IMR-90 (cell line): ENCODE measurements at regions not wholly inside any gene's neighbourhood (a gene's known extent, or its start where the extent isn't known, plus 50 kb on each side); places are given as distances from the start of the nearest gene placed in this dataset.

Experiments used
- ATAC-seq: fragments of 200-7000 bp; cut with Tn5 transposase; 2 replicates; pipeline ENCODE4 v1.9.1; 2020; ENCODE audit warnings: low read depth, mild to moderate bottlenecking, moderate library complexity
- BruUV-seq: library from RNA; stranded (reverse); fragments of 400-500 nt; replicated peaks from 2 replicates; lab custom pipeline; 2021; lab: Mats Ljungman, UMichigan
- CTCF ChIA-PET: fragments of 300-600 bp; formaldehyde crosslinking; extraction: SDS; loops from one replicate; lab custom pipeline; 2021; ENCODE audit warnings: antibody characterized with exemption; lab: Yijun Ruan, JAX
- POLR2A ChIA-PET: fragments of 300-600 bp; sonication (Branson Sonifier 250); formaldehyde crosslinking; loops from one replicate; lab custom pipeline; 2022; ENCODE audit warnings: antibody characterized with exemption; ENCODE audit not compliant: unreplicated experiment; lab: Charles Lee
- DNase-seq: peaks from one replicate; pipeline ENCODE4 v3.0.0; 2013
- H2AFZ ChIP-seq: replicated peaks from 2 replicates; pipeline ENCODE3; 2013; ENCODE audit warnings: low read length, mild to moderate bottlenecking; ENCODE audit not compliant: poor library complexity
- H2AK5ac ChIP-seq: 2 replicates; pipeline ENCODE4 v1.6.1; 2013; ENCODE audit warnings: low read depth, low read length, inconsistent platforms
- H2AK9ac ChIP-seq: replicated peaks from 2 replicates; pipeline ENCODE3; 2013; ENCODE audit warnings: mild to moderate bottlenecking, low read depth, low read length, moderate library complexity; ENCODE audit not compliant: poor library complexity
- H2BK120ac ChIP-seq: 2 replicates; pipeline ENCODE4 v1.6.1; 2013; ENCODE audit warnings: low read depth, low read length, inconsistent platforms
- H2BK15ac ChIP-seq: 3 replicates; pipeline ENCODE4 v1.6.1; 2013; ENCODE audit warnings: low read depth, low read length, inconsistent platforms
- H2BK20ac ChIP-seq: 2 replicates; pipeline ENCODE4 v1.6.1; 2013; ENCODE audit warnings: low read depth, mild to moderate bottlenecking, inconsistent platforms, low read length, moderate library complexity
- H2BK5ac ChIP-seq: 2 replicates; pipeline ENCODE4 v1.6.1; 2013; ENCODE audit warnings: mild to moderate bottlenecking, low read depth, low read length, inconsistent platforms; ENCODE audit not compliant: poor library complexity, severe bottlenecking
- H3K14ac ChIP-seq: replicated peaks from 2 replicates; pipeline ENCODE4 v1.6.1; 2013; ENCODE audit warnings: low read depth, low read length, inconsistent platforms
- H3K18ac ChIP-seq: 2 replicates; pipeline ENCODE4 v1.6.1; 2013; ENCODE audit warnings: low read depth, low read length, control low read depth
- H3K23ac ChIP-seq: 2 replicates; pipeline ENCODE4 v1.6.1; 2013; ENCODE audit warnings: low read depth, low read length, inconsistent platforms
- H3K27ac ChIP-seq: 2 replicates; pipeline ENCODE4 v1.5.1; 2013; ENCODE audit warnings: mild to moderate bottlenecking, control low read depth, low read length; ENCODE audit not compliant: insufficient read depth
- H3K27me3 ChIP-seq: 2 replicates; pipeline ENCODE4 v1.6.1; 2013; ENCODE audit warnings: low read length; ENCODE audit not compliant: control insufficient read depth, insufficient read depth
- H3K36me3 ChIP-seq: 2 replicates; pipeline ENCODE4 v1.6.1; 2013; ENCODE audit warnings: low read length, mixed read lengths; ENCODE audit not compliant: control insufficient read depth, insufficient read depth
- H3K4ac ChIP-seq: 2 replicates; pipeline ENCODE4 v1.6.1; 2013; ENCODE audit warnings: low read depth, low read length, inconsistent platforms
- H3K4me1 ChIP-seq: 2 replicates; pipeline ENCODE4 v1.6.1; 2013; ENCODE audit warnings: low read length, mixed read lengths; ENCODE audit not compliant: control insufficient read depth, insufficient read depth
- H3K4me2 ChIP-seq: 2 replicates; pipeline ENCODE4 v1.6.1; 2013; ENCODE audit warnings: low read depth, mild to moderate bottlenecking, control low read depth, low read length, moderate library complexity
- H3K4me3 ChIP-seq: 2 replicates; pipeline ENCODE4 v1.5.1; 2013; ENCODE audit warnings: low read depth, mild to moderate bottlenecking, control low read depth, low read length, moderate library complexity; ENCODE audit not compliant: insufficient read depth
- H3K56ac ChIP-seq: 2 replicates; pipeline ENCODE4 v1.6.1; 2013; ENCODE audit warnings: low read length, inconsistent platforms; ENCODE audit not compliant: insufficient read depth; ENCODE audit errors: extremely low read depth
- H3K79me1 ChIP-seq, 2 experiments: 2 replicates each; pipeline ENCODE4 v1.6.1; 2013; ENCODE audit warnings: low read length in 2 of 2, inconsistent platforms in 1 of 2, low read depth in 1 of 2
- H3K9ac ChIP-seq: 2 replicates; pipeline ENCODE4 v1.6.1; 2013; ENCODE audit warnings: low read depth, low read length, control low read depth
- H3K9me1 ChIP-seq: 2 replicates; pipeline ENCODE4 v1.6.1; 2013; ENCODE audit warnings: low read length, inconsistent platforms; ENCODE audit not compliant: insufficient read depth
- H3K9me3 ChIP-seq: 2 replicates; pipeline ENCODE4 v1.6.1; 2013; ENCODE audit warnings: low read length; ENCODE audit not compliant: control insufficient read depth, insufficient read depth
- H4K20me1 ChIP-seq: 2 replicates; pipeline ENCODE4 v1.6.1; 2013; ENCODE audit warnings: low read length, inconsistent platforms; ENCODE audit not compliant: insufficient read depth
- H4K5ac ChIP-seq: 2 replicates; pipeline ENCODE4 v1.6.1; 2013; ENCODE audit warnings: mild to moderate bottlenecking, low read depth, low read length, control low read depth
- H4K8ac ChIP-seq, 2 experiments: 2 replicates each; pipeline ENCODE4 v1.6.1; 2013; ENCODE audit warnings: low read depth in 2 of 2, low read length in 2 of 2, control low read depth in 1 of 2, inconsistent platforms in 1 of 2
- H4K91ac ChIP-seq: 2 replicates; pipeline ENCODE4 v1.6.1; 2013; ENCODE audit warnings: low read depth, low read length, inconsistent platforms; ENCODE audit not compliant: insufficient read depth
- BHLHE40 ChIP-seq: fragments of 150-350 bp; IDR thresholded peaks from 2 replicates; pipeline ENCODE4 v1.6.1; 2016; ENCODE audit warnings: mild to moderate bottlenecking, low read depth, low read length
- CEBPB ChIP-seq: IDR thresholded peaks from 2 replicates; pipeline ENCODE4 v1.6.1; 2012; ENCODE audit warnings: low read depth, low read length, improper control_type of control experiment
- CHD1 ChIP-seq: IDR thresholded peaks from 2 replicates; pipeline ENCODE4 v1.6.1; 2012; ENCODE audit warnings: low read depth, low read length, improper control_type of control experiment
- FOS ChIP-seq: fragments of 150-350 bp; IDR thresholded peaks from 2 replicates; pipeline ENCODE4 v1.6.1; 2016; ENCODE audit warnings: low read depth, low read length
- MAFK ChIP-seq: IDR thresholded peaks from 2 replicates; pipeline ENCODE4 v1.6.1; 2012; ENCODE audit warnings: low read depth, low read length, improper control_type of control experiment
- MAZ ChIP-seq: IDR thresholded peaks from 2 replicates; pipeline ENCODE4 v1.6.1; 2012; ENCODE audit warnings: low read depth, mild to moderate bottlenecking, low read length, improper control_type of control experiment, moderate library complexity, borderline replicate concordance
- MXI1 ChIP-seq: IDR thresholded peaks from 2 replicates; pipeline ENCODE4 v1.6.1; 2012; ENCODE audit warnings: low read depth, mild to moderate bottlenecking, low read length, moderate library complexity, borderline replicate concordance
- NFE2L2 ChIP-seq: fragments of 150-350 bp; IDR thresholded peaks from 2 replicates; pipeline ENCODE4 v1.6.1; 2016; ENCODE audit warnings: low read depth, mild to moderate bottlenecking, low read length
- POLR2A ChIP-seq: IDR thresholded peaks from 2 replicates; pipeline ENCODE4 v1.6.1; 2012; ENCODE audit warnings: mild to moderate bottlenecking, low read depth, low read length
- RAD21 ChIP-seq: IDR thresholded peaks from 2 replicates; pipeline ENCODE4 v1.6.1; 2012; ENCODE audit warnings: low read length, improper control_type of control experiment
- RCOR1 ChIP-seq: IDR thresholded peaks from 2 replicates; pipeline ENCODE4 v1.6.1; 2012; ENCODE audit warnings: mild to moderate bottlenecking, low read length, improper control_type of control experiment; ENCODE audit not compliant: insufficient replicate concordance
- RFX5 ChIP-seq: IDR thresholded peaks from 2 replicates; pipeline ENCODE4 v1.8.0; 2012; ENCODE audit warnings: low read depth, mild to moderate bottlenecking, low read length, moderate library complexity
- SMC3 ChIP-seq: fragments of 150-350 bp; IDR thresholded peaks from 2 replicates; pipeline ENCODE4 v1.6.1; 2016; ENCODE audit warnings: low read depth, mild to moderate bottlenecking, antibody characterized with exemption, low read length, moderate library complexity
- WGBS, 2 experiments: methylation state at CpG; one replicate each; pipeline versions ENCODE4 v1.1.5 to v1.1.7; 2013; ENCODE audit warnings: missing lambda C conversion rate in 2 of 2; ENCODE audit not compliant: insufficient read length in 1 of 2; ENCODE audit errors: extremely low coverage in 2 of 2; 5-methylcytosine and 5-hydroxymethylcytosine counted together
- dilution Hi-C: fragments of 300-500 bp; cut with HindIII; formaldehyde crosslinking; loops from one replicate; pipeline ENCODE4 v1.14.3; 2018; ENCODE audit warnings: low sequenced_read_pairs; ENCODE audit not compliant: unreplicated experiment
- in situ Hi-C: fragments of 300-500 bp; cut with MboI; formaldehyde crosslinking; loops from 3 replicates; pipeline ENCODE4 v1.14.3; 2019; ENCODE audit warnings: low sequenced_read_pairs, inconsistent platforms, mixed read lengths
- intact Hi-C: fragments of 100-400 bp; cut with micrococcal nuclease; formaldehyde crosslinking; loops from 2 replicates; pipeline ENCODE4 v1.10.0; 2022
- TF ChIP-seq, protein P1 (sequence below): fragments of 150-350 bp; IDR thresholded peaks from 2 replicates; pipeline ENCODE4 v1.6.1; 2016; ENCODE audit warnings: low read depth, mild to moderate bottlenecking, low read length, moderate library complexity, borderline replicate concordance
- TF ChIP-seq, protein P2 (sequence below): conservative IDR thresholded peaks from 2 replicates; pipeline ENCODE4 v1.5.1; 2012; ENCODE audit warnings: mild to moderate bottlenecking, low read depth, low read length, improper control_type of control experiment
- TF ChIP-seq, protein P3 (sequence below): fragments of 150-350 bp; IDR thresholded peaks from 2 replicates; pipeline ENCODE4 v1.6.1; 2017; ENCODE audit warnings: mild to moderate bottlenecking, antibody characterized with exemption, low read length, low read depth

DNA sequence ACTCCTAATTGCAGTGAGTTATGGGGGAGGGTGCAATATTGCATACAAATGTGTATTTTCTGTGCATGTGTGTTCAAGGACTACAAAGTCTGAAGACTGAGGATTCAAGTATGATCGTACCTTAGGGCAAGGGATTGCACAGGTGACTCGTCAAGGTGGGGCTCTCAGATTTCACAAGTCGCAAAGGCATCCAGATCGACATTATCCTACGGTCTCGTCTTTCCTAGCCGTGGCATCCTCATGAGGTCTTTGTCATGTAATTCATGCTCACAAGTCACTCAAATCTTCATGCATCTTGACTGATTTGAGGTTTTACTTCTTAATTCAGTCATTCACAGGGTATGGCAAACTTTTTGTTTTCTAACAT lies 191.4 kb upstream of the HES1 start:
- in situ Hi-C loops: no loop called here
- no peak overlapping the region for H3K4me2 ChIP-seq

More for the DNA sequence above, 191.4 kb upstream of the HES1 start:
- H4K8ac ChIP-seq: no peak overlapping the region
- H3K79me1 ChIP-seq: no peaks in the 10 kb centered on the region
- no peak overlapping the region for H2AK9ac ChIP-seq
- H3K27me3 ChIP-seq: peaks cover 22% of the 10 kb centered on the region
- no TSS peak for BruUV-seq
- H3K9ac ChIP-seq: no peak overlapping the region
- no peak for ATAC-seq
- no peak overlapping the region for H3K14ac ChIP-seq
- dilution Hi-C loops (no loop called here), intact Hi-C loops (no loop called here)
- H3K4me3 ChIP-seq: no peak overlapping the region
- no peak overlapping the region for H2BK120ac ChIP-seq
- 0 out of 2 replicates have a peak, but pooled peaks cover 2% of the 10 kb centered on the region for H3K9me3 ChIP-seq
- no peak overlapping the region for H4K91ac ChIP-seq
- H3K27ac ChIP-seq: no peak overlapping the region
- ChIA-PET CTCF (no interaction called here), POLR2A (no interaction called here)
- no peaks in the 10 kb centered on the region for H3K4me1 ChIP-seq
- no peak overlapping the region for H2AFZ ChIP-seq
- H3K36me3 ChIP-seq: no peaks in the 10 kb centered on the region
- no peaks in the 10 kb centered on the region for H4K20me1 ChIP-seq
- H3K56ac ChIP-seq: no peak overlapping the region
- TF ChIP-seq RCOR1: no peak
- TF ChIP-seq BHLHE40: no peak
- no peak for TF ChIP-seq CEBPB
- no peak for TF ChIP-seq POLR2A
- TF ChIP-seq NFE2L2: no peak
- TF ChIP-seq MAZ: no peak
- no peak for TF ChIP-seq SMC3
- TF ChIP-seq RFX5: no peak
- no peak for TF ChIP-seq RAD21
- TF ChIP-seq, protein P1, sequence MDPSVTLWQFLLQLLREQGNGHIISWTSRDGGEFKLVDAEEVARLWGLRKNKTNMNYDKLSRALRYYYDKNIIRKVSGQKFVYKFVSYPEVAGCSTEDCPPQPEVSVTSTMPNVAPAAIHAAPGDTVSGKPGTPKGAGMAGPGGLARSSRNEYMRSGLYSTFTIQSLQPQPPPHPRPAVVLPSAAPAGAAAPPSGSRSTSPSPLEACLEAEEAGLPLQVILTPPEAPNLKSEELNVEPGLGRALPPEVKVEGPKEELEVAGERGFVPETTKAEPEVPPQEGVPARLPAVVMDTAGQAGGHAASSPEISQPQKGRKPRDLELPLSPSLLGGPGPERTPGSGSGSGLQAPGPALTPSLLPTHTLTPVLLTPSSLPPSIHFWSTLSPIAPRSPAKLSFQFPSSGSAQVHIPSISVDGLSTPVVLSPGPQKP: no peak
- TF ChIP-seq, protein P2, sequence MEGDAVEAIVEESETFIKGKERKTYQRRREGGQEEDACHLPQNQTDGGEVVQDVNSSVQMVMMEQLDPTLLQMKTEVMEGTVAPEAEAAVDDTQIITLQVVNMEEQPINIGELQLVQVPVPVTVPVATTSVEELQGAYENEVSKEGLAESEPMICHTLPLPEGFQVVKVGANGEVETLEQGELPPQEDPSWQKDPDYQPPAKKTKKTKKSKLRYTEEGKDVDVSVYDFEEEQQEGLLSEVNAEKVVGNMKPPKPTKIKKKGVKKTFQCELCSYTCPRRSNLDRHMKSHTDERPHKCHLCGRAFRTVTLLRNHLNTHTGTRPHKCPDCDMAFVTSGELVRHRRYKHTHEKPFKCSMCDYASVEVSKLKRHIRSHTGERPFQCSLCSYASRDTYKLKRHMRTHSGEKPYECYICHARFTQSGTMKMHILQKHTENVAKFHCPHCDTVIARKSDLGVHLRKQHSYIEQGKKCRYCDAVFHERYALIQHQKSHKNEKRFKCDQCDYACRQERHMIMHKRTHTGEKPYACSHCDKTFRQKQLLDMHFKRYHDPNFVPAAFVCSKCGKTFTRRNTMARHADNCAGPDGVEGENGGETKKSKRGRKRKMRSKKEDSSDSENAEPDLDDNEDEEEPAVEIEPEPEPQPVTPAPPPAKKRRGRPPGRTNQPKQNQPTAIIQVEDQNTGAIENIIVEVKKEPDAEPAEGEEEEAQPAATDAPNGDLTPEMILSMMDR: no peak
- TF ChIP-seq FOS: no peak
- TF ChIP-seq CHD1: no peak
- no peak for TF ChIP-seq MAFK
- TF ChIP-seq, protein P3, sequence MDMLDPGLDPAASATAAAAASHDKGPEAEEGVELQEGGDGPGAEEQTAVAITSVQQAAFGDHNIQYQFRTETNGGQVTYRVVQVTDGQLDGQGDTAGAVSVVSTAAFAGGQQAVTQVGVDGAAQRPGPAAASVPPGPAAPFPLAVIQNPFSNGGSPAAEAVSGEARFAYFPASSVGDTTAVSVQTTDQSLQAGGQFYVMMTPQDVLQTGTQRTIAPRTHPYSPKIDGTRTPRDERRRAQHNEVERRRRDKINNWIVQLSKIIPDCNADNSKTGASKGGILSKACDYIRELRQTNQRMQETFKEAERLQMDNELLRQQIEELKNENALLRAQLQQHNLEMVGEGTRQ: no peak
- TF ChIP-seq MXI1: no peak
- no peaks in the 10 kb centered on the region for H3K9me1 ChIP-seq
- no peak for DNase-seq
- H3K18ac ChIP-seq: no peak overlapping the region
- no peak overlapping the region for H2AK5ac ChIP-seq
- H2BK15ac ChIP-seq: no peak overlapping the region
- no peak overlapping the region for H4K5ac ChIP-seq
- H3K23ac ChIP-seq: no peak overlapping the region
- 73% methylated on average over 5 of the region's 7 CpGs; no CpG with 5 or more reads in 1 of the 2 experiments for WGBS, 2 experiments
- H3K4ac ChIP-seq: no peak overlapping the region
- H2BK20ac ChIP-seq: no peak overlapping the region
- no peak overlapping the region for H2BK5ac ChIP-seq
